ENCODE measurements at regions not wholly inside any gene's neighbourhood (a gene's known extent, or its start where the extent isn't known, plus 50 kb on each side); places are given as distances from the start of the nearest gene placed in this dataset.

- Mint-ChIP-seq H3K9me3 (peaks cover 15% of the 10 kb centered on the region), H3K4me1 (ENCODE audit: low read depth) (peaks cover 22% of the 10 kb centered on the region), H3K27ac (no peak overlapping the region; the same call in 1 of the 2 replicates), H3K27me3 (ENCODE audit: insufficient read depth) (peaks cover 1% of the 10 kb centered on the region; the same call in 1 of the 2 replicates), H3K36me3 (ENCODE audit: low read depth) (peaks cover 9% of the 10 kb centered on the region; the same call in 1 of the 2 replicates), H3K4me3 (no peak overlapping the region)
- TF ChIP-seq CTCF (IDR thresholded peaks at IDR 0.05): no peak
- no peak for DNase-seq
These were observed 175.5 kb upstream of the GJE1 start for GRCh38 chr6:141957271-141957670.

GRCh38 chr6:141956868-141957267, 175.9 kb upstream of the GJE1 start:
- DNase-seq: no peak
- Mint-ChIP-seq H3K4me1 (ENCODE audit: low read depth) (peaks cover 22% of the 10 kb centered on the region), H3K36me3 (ENCODE audit: low read depth) (peaks cover 13% of the 10 kb centered on the region; the same call in 1 of the 2 replicates), H3K4me3 (no peak overlapping the region), H3K27me3 (ENCODE audit: insufficient read depth) (peaks cover 3% of the 10 kb centered on the region; the same call in 1 of the 2 replicates), H3K9me3 (peaks cover 19% of the 10 kb centered on the region), H3K27ac (no peak overlapping the region; the same call in 1 of the 2 replicates)
- TF ChIP-seq CTCF (IDR thresholded peaks at IDR 0.05): no peak

GRCh38 chr6:141956046-141956761, 176.5 kb upstream of the GJE1 start:
- Mint-ChIP-seq H3K4me3 (no peak overlapping the region), H3K4me1 (ENCODE audit: low read depth) (peaks cover 22% of the 10 kb centered on the region), H3K36me3 (ENCODE audit: low read depth) (peaks cover 13% of the 10 kb centered on the region; the same call in 1 of the 2 replicates), H3K27me3 (ENCODE audit: insufficient read depth) (peaks cover 4% of the 10 kb centered on the region; the same call in 1 of the 2 replicates), H3K27ac (no peak overlapping the region), H3K9me3 (peaks cover 26% of the 10 kb centered on the region)
- no peak for TF ChIP-seq CTCF (IDR thresholded peaks at IDR 0.05)
- DNase-seq: peak; percentile 37

GRCh38 chr6:141953072-141953471, 179.7 kb upstream of the GJE1 start:
- Mint-ChIP-seq H3K4me1 (ENCODE audit: low read depth) (peaks cover 22% of the 10 kb centered on the region), H3K27ac (no peak overlapping the region), H3K27me3 (ENCODE audit: insufficient read depth) (peaks cover 6% of the 10 kb centered on the region; the same call in 1 of the 2 replicates), H3K9me3 (peaks cover 26% of the 10 kb centered on the region), H3K36me3 (ENCODE audit: low read depth) (peaks cover 13% of the 10 kb centered on the region; the same call in 1 of the 2 replicates), H3K4me3 (no peak overlapping the region)
- TF ChIP-seq CTCF (IDR thresholded peaks at IDR 0.05): no peak
- no peak for DNase-seq

- Mint-ChIP-seq H3K9me3 (peaks cover 29% of the 10 kb centered on the region), H3K27me3 (ENCODE audit: insufficient read depth) (peaks cover 6% of the 10 kb centered on the region; the same call in 1 of the 2 replicates), H3K27ac (no peak overlapping the region), H3K36me3 (ENCODE audit: low read depth) (peaks cover 11% of the 10 kb centered on the region; the same call in 1 of the 2 replicates), H3K4me1 (ENCODE audit: low read depth) (no peaks in the 10 kb centered on the region), H3K4me3 (no peak overlapping the region)
- no peak for TF ChIP-seq CTCF (IDR thresholded peaks at IDR 0.05)
- DNase-seq: no peak
These were observed 186.2 kb upstream of the GJE1 start for GRCh38 chr6:141946502-141946901.

Data from HFFc6 (cell line).